RWPE1 (cell line): ENCODE measurements at regions not wholly inside any gene's neighbourhood (a gene's known extent, or its start where the extent isn't known, plus 50 kb on each side); places are given as distances from the start of the nearest gene placed in this dataset.

Experiments used
- CTCF ChIA-PET: fragments of 350-600 bp; sonication (Branson Sonifier 250); formaldehyde crosslinking; extraction: SDS; loops from one replicate; lab custom pipeline; 2021; lab: Yijun Ruan, JAX
- POLR2A ChIA-PET: fragments of 400-600 bp; formaldehyde crosslinking; extraction: SDS; loops from one replicate; lab custom pipeline; 2020; ENCODE audit warnings: antibody characterized with exemption; ENCODE audit not compliant: low non-redundant PET; lab: Yijun Ruan, JAX
- DNase-seq: peaks from one replicate; pipeline ENCODE4 v3.0.0; 2012; ENCODE audit warnings: low spot score
- H3K27ac ChIP-seq: fragments of 450-650 bp; 2 replicates; pipeline ENCODE4 v1.5.1; 2017
- CTCF ChIP-seq: fragments of 450-650 bp; conservative IDR thresholded peaks from 2 replicates; pipeline ENCODE4 v1.5.1; 2017; ENCODE audit warnings: low read depth, mild to moderate bottlenecking

GRCh38 chr14:94971750-94972149, 185.6 kb downstream of the DICER1 start:
- no peak for DNase-seq
- TF ChIP-seq CTCF, result no peak
- H3K27ac ChIP-seq, result no peak overlapping the region
- ChIA-PET POLR2A (no interaction called here), CTCF (interaction anchor here (1.2 kb wide), 1 partner anchor 19 kb away, joined by 4 read pairs; no protein-coding TSS in a partner anchor)

- no peak for DNase-seq
- ChIA-PET CTCF (interaction anchor here (1.2 kb wide), 1 partner anchor 19 kb away, joined by 4 read pairs; no protein-coding TSS in a partner anchor), POLR2A (no interaction called here)
- no peak for TF ChIP-seq CTCF
- no peak overlapping the region for H3K27ac ChIP-seq
Measured at GRCh38 chr14:94970941-94971730, 186.2 kb downstream of the DICER1 start.

- no peak for DNase-seq
- no peak for TF ChIP-seq CTCF
- POLR2A ChIA-PET, result no interaction called here
- CTCF ChIA-PET, result no interaction called here
- H3K27ac ChIP-seq, result no peak overlapping the region
Measured at GRCh38 chr14:94969766-94970165, 187.6 kb downstream of the DICER1 start.

- CTCF ChIA-PET, result no interaction called here
- DNase-seq, result no peak
- no peak for TF ChIP-seq CTCF
- POLR2A ChIA-PET, result no interaction called here
- no peak overlapping the region for H3K27ac ChIP-seq
Measured at GRCh38 chr14:94966868-94967267, 190.5 kb downstream of the DICER1 start.

GRCh38 chr14:94966344-94966743, 191.0 kb downstream of the DICER1 start:
- ChIA-PET CTCF (no interaction called here), POLR2A (no interaction called here)
- H3K27ac ChIP-seq, result no peak overlapping the region
- no peak for TF ChIP-seq CTCF
- no peak for DNase-seq

- H3K27ac ChIP-seq, result no peak overlapping the region
- TF ChIP-seq CTCF, result no peak
- POLR2A ChIA-PET, result no interaction called here
- CTCF ChIA-PET, result no interaction called here
- DNase-seq, result no peak
Measured at GRCh38 chr14:94965551-94966313, 191.6 kb downstream of the DICER1 start.
